Naive thymus-derived CD4-positive, alpha-beta T cell (primary cell): ENCODE measurements at regions not wholly inside any gene's neighbourhood (a gene's known extent, or its start where the extent isn't known, plus 50 kb on each side); places are given as distances from the start of the nearest gene placed in this dataset.

Experiments used
- ATAC-seq: fragments of 150-1000 bp; cut with Tn5 transposase; 2 replicates; pipeline ENCODE4 v1.10.0; 2021; ENCODE audit warnings: mild to moderate bottlenecking, moderate library complexity
- CTCF ChIA-PET: fragments of 350-600 bp; sonication (Branson Sonifier 250); formaldehyde crosslinking; loops from one replicate; lab custom pipeline; 2021; ENCODE audit warnings: antibody characterized with exemption; lab: Charles Lee
- POLR2A ChIA-PET: fragments of 350-600 bp; sonication (Branson Sonifier 250); formaldehyde crosslinking; loops from one replicate; lab custom pipeline; 2021; ENCODE audit warnings: antibody characterized with exemption, inconsistent platforms; lab: Charles Lee
- DNase-seq, 9 donors: peaks; one replicate each; pipeline versions ENCODE4 v3.0.0 to v3.0.0-alpha.2; 2020 to 2022; ENCODE audit warnings: mixed read lengths in 1 of 9
- H3K27ac ChIP-seq: one replicate; pipeline ENCODE4 v1.7.0; 2013; ENCODE audit warnings: mild to moderate bottlenecking, low read depth, low read length, moderate library complexity
- H3K27me3 ChIP-seq, 2 donors: one replicate each; pipeline ENCODE4 v1.7.0; 2013; ENCODE audit warnings: low read length in 2 of 2, mild to moderate bottlenecking in 2 of 2, moderate library complexity in 2 of 2; ENCODE audit not compliant: control insufficient read depth in 2 of 2, insufficient read depth in 2 of 2
- H3K36me3 ChIP-seq, 3 experiments: 1 replicate in 2 of 3; 2 replicates in 1 of 3; pipeline ENCODE4 v1.7.0; 2013; ENCODE audit warnings: low read length in 3 of 3, mild to moderate bottlenecking in 3 of 3, moderate library complexity in 1 of 3; ENCODE audit not compliant: insufficient read depth in 3 of 3, control insufficient read depth in 2 of 3
- H3K4me1 ChIP-seq, 2 donors: one replicate each; pipeline ENCODE4 v1.7.0; 2013; ENCODE audit warnings: low read length in 2 of 2, mild to moderate bottlenecking in 2 of 2, moderate library complexity in 1 of 2; ENCODE audit not compliant: control insufficient read depth in 2 of 2, insufficient read depth in 2 of 2
- H3K4me3 ChIP-seq: 2 replicates; pipeline ENCODE4 v1.7.0; 2013; ENCODE audit warnings: mild to moderate bottlenecking, low read length
- H3K9me3 ChIP-seq, 3 experiments: 1 replicate in 2 of 3; 2 replicates in 1 of 3; pipeline ENCODE4 v1.7.0; 2013; ENCODE audit warnings: low read length in 3 of 3; ENCODE audit not compliant: control insufficient read depth in 2 of 3
- H3K27ac Mint-ChIP-seq, 9 donors: one replicate each; pipeline ENCODE4 v1.8.0; 2020 to 2022; ENCODE audit warnings: mixed read lengths in 9 of 9, mild to moderate bottlenecking in 8 of 9, moderate library complexity in 5 of 9, inconsistent platforms in 2 of 9
- H3K27me3 Mint-ChIP-seq, 5 donors: one replicate each; pipeline ENCODE4 v1.8.0; 2021 to 2022; ENCODE audit warnings: mixed read lengths in 5 of 5, mild to moderate bottlenecking in 1 of 5
- H3K36me3 Mint-ChIP-seq, 5 donors: one replicate each; pipeline ENCODE4 v1.8.0; 2020 to 2022; ENCODE audit warnings: mixed read lengths in 5 of 5, mild to moderate bottlenecking in 3 of 5, inconsistent platforms in 1 of 5
- H3K4me1 Mint-ChIP-seq, 7 donors: one replicate each; pipeline ENCODE4 v1.8.0; 2020 to 2022; ENCODE audit warnings: mixed read lengths in 7 of 7, mild to moderate bottlenecking in 3 of 7, inconsistent platforms in 1 of 7
- H3K4me3 Mint-ChIP-seq, 10 donors: one replicate each; pipeline ENCODE4 v1.8.0; 2020 to 2022; ENCODE audit warnings: mild to moderate bottlenecking in 10 of 10, mixed read lengths in 10 of 10, moderate library complexity in 6 of 10, inconsistent platforms in 2 of 10
- H3K9me3 Mint-ChIP-seq, 11 donors: one replicate each; pipeline ENCODE4 v1.8.0; 2020 to 2022; ENCODE audit warnings: mixed read lengths in 11 of 11, mild to moderate bottlenecking in 4 of 11, inconsistent platforms in 1 of 11, moderate library complexity in 1 of 11
- intact Hi-C, 2 donors: fragments of 100-400 bp; cut with micrococcal nuclease; formaldehyde crosslinking; loops; one replicate each; pipeline ENCODE4 v1.15.1; 2023

GRCh38 chr1:115454837-115455511, 116.9 kb upstream of the NGF start:
- no peaks in the 10 kb centered on the region for H3K36me3 ChIP-seq
- ATAC-seq, result no peak
- H3K4me3 Mint-ChIP-seq, result no peak overlapping the region

GRCh38 chr1:115453666-115454065, 115.6 kb upstream of the NGF start:
- H3K36me3 ChIP-seq, result no peaks in the 10 kb centered on the region
- intact Hi-C loops, result no loop called here
- Mint-ChIP-seq H3K4me3 (no peak overlapping the region), H3K27ac (no peak overlapping the region), H3K4me1 (no peaks in the 10 kb centered on the region), H3K9me3 (peaks cover 0 to 2% (median 0%) of the 10 kb centered on the region in 11 donors), H3K36me3 (no peaks in the 10 kb centered on the region), H3K27me3 (peaks cover 0 to 6% (median 3%) of the 10 kb centered on the region in 5 donors)
- no peaks in the 10 kb centered on the region for H3K27me3 ChIP-seq
- no peak overlapping the region for H3K27ac ChIP-seq
- no peaks in the 10 kb centered on the region for H3K4me1 ChIP-seq
- H3K9me3 ChIP-seq, result no peaks in the 10 kb centered on the region
- no peak overlapping the region for H3K4me3 ChIP-seq
- POLR2A ChIA-PET, result no interaction called here
- ATAC-seq (no peak), DNase-seq (no peak)
- CTCF ChIA-PET, result no interaction called here

More at GRCh38 chr1:115454837-115455511, 116.9 kb upstream of the NGF start:
- ChIA-PET CTCF (no interaction called here), POLR2A (no interaction called here)
- no peaks in the 10 kb centered on the region for H3K36me3 Mint-ChIP-seq
- intact Hi-C loops, result no loop called here
- Histone ChIP-seq H3K4me1 (no peaks in the 10 kb centered on the region), H3K27ac (no peak overlapping the region), H3K9me3 (no peaks in the 10 kb centered on the region), H3K4me3 (no peak overlapping the region), H3K27me3 (no peaks in the 10 kb centered on the region)
- H3K27me3 Mint-ChIP-seq, result peaks cover 0 to 7% (median 0%) of the 10 kb centered on the region in 5 donors
- no peak for DNase-seq
- H3K27ac Mint-ChIP-seq, result no peak overlapping the region
- peaks cover 0 to 2% (median 0%) of the 10 kb centered on the region in 11 donors for H3K9me3 Mint-ChIP-seq
- no peaks in the 10 kb centered on the region for H3K4me1 Mint-ChIP-seq

GRCh38 chr1:115452600-115453329, 114.7 kb upstream of the NGF start:
- no peak overlapping the region for H3K4me3 ChIP-seq
- no peaks in the 10 kb centered on the region for H3K4me1 Mint-ChIP-seq
- peaks cover 0 to 9% (median 4%) of the 10 kb centered on the region in 5 donors for H3K27me3 Mint-ChIP-seq
- H3K9me3 ChIP-seq, result no peaks in the 10 kb centered on the region
- no peak overlapping the region for H3K27ac ChIP-seq
- peaks cover 0 to 2% (median 0%) of the 10 kb centered on the region in 11 donors for H3K9me3 Mint-ChIP-seq
- CTCF ChIA-PET, result no interaction called here
- H3K27ac Mint-ChIP-seq, result no peak overlapping the region
- no peak for DNase-seq
- POLR2A ChIA-PET, result no interaction called here
- no peaks in the 10 kb centered on the region for H3K36me3 Mint-ChIP-seq
- no peaks in the 10 kb centered on the region for H3K27me3 ChIP-seq
- no peaks in the 10 kb centered on the region for H3K4me1 ChIP-seq
- no peak overlapping the region for H3K4me3 Mint-ChIP-seq
- no peaks in the 10 kb centered on the region for H3K36me3 ChIP-seq
- ATAC-seq, result no peak
- intact Hi-C loops, result no loop called here

DNA sequence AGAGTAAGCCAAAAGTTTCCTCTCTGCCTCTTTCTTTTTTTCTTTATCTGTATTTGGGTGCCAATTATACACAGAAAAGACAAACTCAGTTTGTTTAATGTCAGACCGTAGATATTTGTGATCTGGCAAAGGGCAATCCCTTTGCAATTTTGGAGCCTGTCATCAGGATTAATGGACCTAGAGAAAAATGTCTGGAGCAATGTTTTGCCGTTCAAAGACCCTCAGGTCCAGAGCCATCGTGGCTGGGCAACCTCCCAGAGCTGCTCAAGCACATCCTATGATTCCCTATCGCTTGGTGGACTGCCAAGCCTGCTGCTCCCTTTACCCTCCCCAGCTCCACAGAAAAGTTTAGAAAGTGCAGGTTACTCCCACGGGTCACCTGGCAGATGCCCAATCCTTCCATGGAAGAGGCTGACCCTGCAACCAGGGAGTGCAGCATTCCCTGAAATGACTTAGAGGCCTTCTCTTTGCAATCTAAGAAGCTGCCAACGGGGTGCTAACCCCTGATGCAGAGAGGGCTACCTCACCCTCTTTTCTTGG, 112.5 kb upstream of the NGF start:
- H3K9me3 ChIP-seq, result no peaks in the 10 kb centered on the region
- H3K36me3 Mint-ChIP-seq, result no peaks in the 10 kb centered on the region
- H3K27me3 Mint-ChIP-seq, result peaks cover 0 to 9% (median 9%) of the 10 kb centered on the region in 5 donors
- peaks cover 0 to 2% (median 0%) of the 10 kb centered on the region in 11 donors for H3K9me3 Mint-ChIP-seq
- ATAC-seq, result no peak
- no peaks in the 10 kb centered on the region for H3K4me1 Mint-ChIP-seq
- no peaks in the 10 kb centered on the region for H3K4me1 ChIP-seq
- no peaks in the 10 kb centered on the region for H3K27me3 ChIP-seq
- no peak overlapping the region for H3K4me3 Mint-ChIP-seq
- no peak overlapping the region for H3K4me3 ChIP-seq
- DNase-seq, result no peak
- no peak overlapping the region for H3K27ac ChIP-seq
- no peaks in the 10 kb centered on the region for H3K36me3 ChIP-seq
- intact Hi-C loops, result no loop called here
- ChIA-PET POLR2A (no interaction called here), CTCF (no interaction called here)
- H3K27ac Mint-ChIP-seq, result no peak overlapping the region

- Histone ChIP-seq H3K27ac (no peak overlapping the region), H3K4me3 (no peak overlapping the region), H3K4me1 (no peaks in the 10 kb centered on the region), H3K9me3 (no peaks in the 10 kb centered on the region), H3K36me3 (no peaks in the 10 kb centered on the region), H3K27me3 (no peaks in the 10 kb centered on the region)
- H3K4me1 Mint-ChIP-seq, result no peaks in the 10 kb centered on the region
- H3K36me3 Mint-ChIP-seq, result no peaks in the 10 kb centered on the region
- no peak for ATAC-seq
- H3K27ac Mint-ChIP-seq, result no peak overlapping the region
- H3K4me3 Mint-ChIP-seq, result no peak overlapping the region
- ChIA-PET POLR2A (no interaction called here), CTCF (no interaction called here)
- intact Hi-C loops, result no loop called here
- peaks cover 0 to 9% (median 9%) of the 10 kb centered on the region in 5 donors for H3K27me3 Mint-ChIP-seq
- H3K9me3 Mint-ChIP-seq, result peaks cover 0 to 2% (median 0%) of the 10 kb centered on the region in 11 donors
- no peak for DNase-seq
These were observed 110.4 kb upstream of the NGF start for GRCh38 chr1:115448282-115449044.

DNA sequence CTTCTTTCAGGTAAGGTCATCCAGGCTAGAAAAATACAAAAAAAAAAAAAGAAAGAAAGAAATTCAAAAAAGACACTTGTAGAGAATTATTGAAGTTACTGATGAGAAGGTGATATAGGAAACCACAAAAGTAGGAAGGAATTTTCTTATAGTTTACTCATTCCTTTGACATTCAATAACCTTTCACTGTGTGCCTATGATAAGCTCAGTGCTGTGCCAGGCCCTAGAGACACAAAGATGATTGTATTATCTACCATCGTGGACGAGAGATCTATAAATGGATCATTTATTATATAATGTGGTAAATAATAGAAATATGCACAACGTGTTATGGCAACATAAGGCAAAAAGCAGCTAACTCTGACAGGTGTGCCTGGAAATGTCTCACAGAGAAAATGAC, 109.6 kb upstream of the NGF start:
- Histone ChIP-seq H3K4me3 (no peak overlapping the region), H3K36me3 (no peaks in the 10 kb centered on the region), H3K9me3 (no peaks in the 10 kb centered on the region), H3K27me3 (no peaks in the 10 kb centered on the region), H3K4me1 (no peaks in the 10 kb centered on the region), H3K27ac (no peak overlapping the region)
- Mint-ChIP-seq H3K36me3 (no peaks in the 10 kb centered on the region), H3K27ac (no peak overlapping the region), H3K4me3 (no peak overlapping the region), H3K4me1 (no peaks in the 10 kb centered on the region), H3K27me3 (peaks cover 0 to 9% (median 9%) of the 10 kb centered on the region in 5 donors), H3K9me3 (peaks cover 0 to 2% (median 0%) of the 10 kb centered on the region in 11 donors)
- POLR2A ChIA-PET, result no interaction called here
- intact Hi-C loops, result no loop called here
- DNase-seq, result no peak
- ATAC-seq, result no peak
- CTCF ChIA-PET, result no interaction called here
